Superior temporal gyrus (tissue), 1 donor: ENCODE measurements at regions not wholly inside any gene's neighbourhood (a gene's known extent, or its start where the extent isn't known, plus 50 kb on each side); places are given as distances from the start of the nearest gene placed in this dataset.

ENCODE experiments used
- DNase-seq: peaks from one replicate; pipeline ENCODE4 v3.0.0-alpha.2; 2016; ENCODE audit errors: extremely low spot score

DNA sequence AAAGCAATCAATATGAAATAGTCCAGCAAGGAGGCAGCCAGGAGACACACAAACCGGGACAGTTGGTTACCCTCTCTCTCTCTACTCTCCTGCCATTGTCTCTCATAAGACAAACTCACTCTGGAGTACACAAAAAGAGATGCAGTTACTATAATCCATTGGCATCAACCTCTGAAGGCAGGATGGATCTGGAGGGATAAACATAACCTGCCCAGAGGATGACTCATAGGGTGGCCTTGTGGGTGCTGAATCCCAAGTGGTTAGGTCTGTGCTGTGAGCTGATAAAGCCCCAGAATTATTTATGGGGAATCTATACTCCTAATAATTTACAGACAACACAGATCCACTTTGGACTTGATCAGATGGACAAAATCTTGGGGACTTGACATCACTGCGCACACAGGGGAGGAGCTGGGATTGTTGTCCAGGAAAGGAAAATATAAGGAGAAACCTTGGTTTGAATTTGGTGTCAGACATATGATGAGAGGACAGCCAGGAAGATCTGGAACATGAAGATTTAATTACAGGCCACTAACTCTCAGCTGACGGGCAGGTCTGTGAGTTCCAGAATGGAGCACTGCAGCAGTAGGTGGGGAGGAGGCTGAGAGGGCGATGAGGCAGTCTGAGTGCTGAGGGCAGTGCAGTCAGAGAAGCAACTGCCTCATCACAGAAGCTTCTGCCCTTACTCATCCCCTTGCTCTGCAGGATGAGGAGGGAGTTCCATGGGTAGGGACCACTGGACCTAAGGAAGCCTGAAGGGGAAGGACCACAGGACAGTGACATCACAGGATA lies 113.9 kb upstream of the PRSS58 start:
- DNase-seq = no peak

DNA sequence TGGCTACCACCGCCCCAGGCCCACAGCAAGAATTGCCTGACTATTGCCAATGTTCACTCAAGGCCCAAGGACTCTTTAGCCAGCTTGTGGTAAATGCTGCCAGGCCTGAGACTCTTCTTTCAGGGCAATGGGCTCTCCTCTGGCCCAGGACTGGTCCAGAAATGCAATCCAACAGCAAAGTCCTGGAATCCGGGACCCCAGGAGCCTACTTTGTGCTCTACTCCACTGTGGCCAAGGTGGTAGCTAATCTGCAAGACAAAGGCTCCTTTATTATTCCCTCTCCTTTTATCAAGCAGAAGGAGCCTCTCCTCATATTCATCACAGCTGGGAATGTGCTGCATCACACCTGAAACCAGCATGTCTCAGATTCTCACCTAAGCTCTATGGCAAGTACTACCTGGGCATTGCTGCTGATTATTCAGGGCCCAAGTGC lies 107.6 kb upstream of the PRSS58 start:
- no peak for DNase-seq

DNA sequence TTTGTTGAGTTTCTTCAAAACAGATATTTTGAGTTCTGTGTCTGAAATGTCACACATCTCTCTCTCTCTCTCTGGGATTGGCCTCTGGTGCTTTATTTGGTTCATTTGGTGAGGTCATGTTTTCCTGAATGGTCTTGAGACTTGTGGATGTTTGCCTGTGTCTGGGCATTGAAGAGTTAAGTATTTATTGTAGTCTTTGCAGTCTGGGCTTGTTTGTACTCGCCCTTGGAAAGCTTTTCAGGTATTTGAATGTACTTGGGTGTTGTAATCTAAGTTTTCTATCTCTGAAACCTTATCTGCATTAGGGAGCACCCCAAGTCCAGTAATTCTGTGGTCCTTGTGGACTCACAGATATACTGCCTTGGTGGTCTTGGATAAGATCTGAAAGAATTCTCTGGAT lies 106.7 kb upstream of the PRSS58 start:
- DNase-seq = no peak

DNA sequence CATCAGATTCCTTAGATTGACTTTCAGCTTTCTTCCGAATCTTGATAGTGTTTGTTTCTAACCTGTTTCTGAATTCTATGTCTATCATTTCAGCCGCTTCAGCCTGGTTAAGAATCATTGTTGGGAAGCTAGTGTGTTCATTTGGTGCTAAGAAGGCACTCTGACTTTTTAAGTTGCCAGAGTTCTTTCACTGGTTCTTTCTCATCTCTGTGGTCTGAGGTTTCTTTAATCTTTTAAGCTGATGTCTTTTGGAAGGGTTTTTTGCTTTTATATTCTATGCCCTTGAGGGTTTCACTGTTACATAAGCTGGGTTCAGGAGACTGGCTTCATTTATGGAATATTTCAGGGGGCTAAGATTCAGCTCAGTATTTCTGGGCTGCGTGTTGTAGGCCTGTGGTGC lies 104.5 kb upstream of the PRSS58 start:
- DNase-seq = no peak

DNA sequence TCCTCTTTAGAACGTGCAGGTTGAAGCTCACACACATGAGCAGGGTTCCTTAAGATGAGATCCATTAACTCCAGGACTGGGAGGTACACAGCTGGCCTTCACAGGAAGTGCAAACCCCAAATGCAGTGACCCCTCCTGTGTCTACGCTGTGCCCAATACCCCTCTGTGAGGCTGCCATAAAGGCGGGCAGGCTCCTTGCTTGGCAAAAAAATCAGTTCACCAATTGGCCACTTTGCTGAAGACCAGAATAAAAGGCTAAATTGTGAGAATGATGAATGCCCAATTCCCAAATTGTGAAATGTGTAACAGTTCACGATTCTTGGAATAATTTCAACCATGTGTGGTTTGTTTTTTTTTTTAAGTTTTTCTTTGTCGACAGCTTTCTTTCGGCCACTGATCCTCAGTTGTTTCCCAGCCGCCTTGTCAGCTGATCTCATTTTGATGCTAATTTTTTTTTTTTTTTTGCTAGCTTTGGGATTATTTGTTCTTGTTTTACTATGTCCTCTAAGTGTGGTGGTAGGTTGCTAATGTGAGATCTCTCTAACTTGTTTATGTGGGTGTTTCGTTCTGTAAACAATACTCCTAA lies 101.9 kb upstream of the PRSS58 start:
- DNase-seq = no peak

DNA sequence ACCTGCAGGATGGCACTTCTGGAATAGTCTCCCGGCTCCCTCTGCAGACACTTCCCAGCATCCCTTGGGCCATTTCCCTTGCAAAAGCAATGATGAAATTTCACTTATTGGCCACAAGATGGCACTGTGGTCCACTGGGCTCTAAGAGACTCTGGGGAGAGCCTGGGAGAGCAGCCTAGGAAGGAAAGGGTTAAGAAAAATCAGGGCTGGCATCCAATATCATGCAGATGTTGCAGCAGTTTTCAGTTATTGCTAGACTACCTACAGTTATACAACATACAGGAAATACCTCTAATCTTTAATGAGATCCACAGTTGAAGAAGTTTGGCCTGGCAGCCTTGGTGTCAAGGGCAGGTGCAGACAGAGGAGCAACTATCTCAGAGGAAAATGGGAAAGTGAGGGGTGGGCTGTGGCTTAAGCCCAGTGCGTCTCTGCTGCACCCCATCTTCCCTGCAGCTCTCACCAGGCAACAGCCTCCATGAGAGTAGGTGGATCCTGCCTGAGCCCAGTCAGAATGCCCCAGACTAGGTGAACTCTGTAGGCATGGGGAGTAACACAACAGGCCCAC lies 100.2 kb upstream of the PRSS58 start:
- peak; percentile 82 for DNase-seq

DNA sequence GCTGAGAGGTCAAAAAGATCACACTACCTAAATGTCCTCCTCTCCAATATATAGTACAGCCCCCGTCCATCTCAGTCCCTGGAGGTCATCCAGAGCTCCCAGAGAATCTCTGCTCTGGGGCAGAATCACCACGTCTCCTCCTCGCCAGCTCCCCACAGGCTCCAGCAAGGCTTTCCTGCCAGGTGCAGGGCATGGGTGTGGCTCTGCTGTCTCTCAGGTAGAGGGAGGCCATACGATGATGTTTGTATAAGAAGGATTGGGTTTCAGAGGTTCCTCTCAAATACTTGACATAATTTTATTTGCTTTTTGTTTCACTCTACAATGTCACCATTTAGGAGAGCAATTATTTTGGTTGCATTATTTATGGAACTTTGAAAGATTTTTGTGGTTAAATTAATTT lies 98.3 kb upstream of the PRSS58 start:
- DNase-seq = no peak

DNA sequence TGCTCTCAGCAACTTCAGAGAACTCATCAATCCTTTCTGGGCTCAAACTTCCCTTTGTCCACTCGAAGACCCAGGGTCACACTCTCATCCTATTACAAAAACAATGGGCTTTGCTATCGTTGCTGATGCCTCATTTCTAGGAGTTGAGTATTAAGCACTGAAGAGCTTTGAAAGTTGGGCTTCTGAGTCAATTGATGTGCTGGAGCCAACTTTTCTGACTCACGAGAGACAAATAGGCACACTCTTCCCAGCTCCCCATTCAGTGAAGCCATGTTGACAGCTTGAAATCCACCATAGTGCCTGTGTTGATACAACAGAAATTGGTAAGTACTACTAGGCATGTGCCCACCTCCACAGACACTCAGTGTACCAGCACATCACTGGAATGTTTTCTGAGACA lies 97.5 kb upstream of the PRSS58 start:
- no peak for DNase-seq

DNA sequence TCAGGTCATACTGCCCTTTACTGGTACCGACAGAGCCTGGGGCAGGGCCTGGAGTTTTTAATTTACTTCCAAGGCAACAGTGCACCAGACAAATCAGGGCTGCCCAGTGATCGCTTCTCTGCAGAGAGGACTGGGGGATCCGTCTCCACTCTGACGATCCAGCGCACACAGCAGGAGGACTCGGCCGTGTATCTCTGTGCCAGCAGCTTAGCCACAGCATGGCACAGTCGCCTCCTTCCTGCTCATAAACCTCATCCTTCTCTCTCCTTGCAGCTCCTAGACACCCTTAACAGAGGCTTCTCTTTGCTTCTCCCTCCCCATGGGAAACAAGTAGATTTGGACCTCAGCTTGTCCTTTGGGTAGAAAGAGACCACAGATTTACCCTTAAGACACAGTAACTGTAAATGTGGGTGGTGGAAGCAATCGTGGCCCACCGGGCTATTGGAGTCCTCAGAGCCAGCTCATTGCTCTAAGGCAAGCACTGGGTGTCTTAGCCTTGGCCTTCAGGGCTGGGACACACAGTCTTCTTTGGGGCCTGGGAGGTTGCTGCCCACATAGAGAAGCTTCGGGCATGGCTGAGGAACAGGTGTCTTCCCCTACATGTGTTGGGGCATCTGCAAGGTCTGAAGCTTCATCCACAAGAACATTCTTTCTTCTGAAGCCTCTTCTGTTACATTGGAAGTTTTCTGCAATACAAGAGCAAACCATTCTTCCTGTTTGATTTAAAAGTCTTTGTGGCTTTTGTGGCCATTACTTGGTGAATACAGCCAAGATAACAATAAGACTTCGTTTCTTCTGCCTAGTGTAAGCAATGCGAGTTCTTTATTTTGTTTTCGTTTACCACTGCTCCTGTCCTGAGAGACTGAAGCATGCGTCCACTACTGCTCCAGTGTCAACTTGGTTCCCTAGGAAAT lies 95.5 kb upstream of the PRSS58 start:
- DNase-seq = no peak

DNA sequence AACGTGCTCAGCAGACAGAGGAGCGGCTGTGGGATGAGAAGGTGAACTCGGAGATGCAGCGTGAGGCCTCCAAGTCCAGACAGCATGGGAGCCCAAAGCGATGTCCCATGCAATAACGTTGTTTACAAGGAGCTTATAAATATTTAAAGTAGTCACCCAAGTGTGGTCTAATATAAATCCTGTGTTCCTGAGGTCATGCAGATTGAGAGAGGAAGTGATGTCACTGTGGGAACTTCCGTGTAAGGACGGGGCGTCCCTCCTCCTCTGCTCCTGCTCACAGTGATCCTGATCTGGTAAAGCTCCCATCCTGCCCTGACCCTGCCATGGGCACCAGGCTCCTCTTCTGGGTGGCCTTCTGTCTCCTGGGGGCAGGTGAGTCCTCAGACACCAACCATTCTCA lies 94.7 kb upstream of the PRSS58 start:
- no peak for DNase-seq

DNA sequence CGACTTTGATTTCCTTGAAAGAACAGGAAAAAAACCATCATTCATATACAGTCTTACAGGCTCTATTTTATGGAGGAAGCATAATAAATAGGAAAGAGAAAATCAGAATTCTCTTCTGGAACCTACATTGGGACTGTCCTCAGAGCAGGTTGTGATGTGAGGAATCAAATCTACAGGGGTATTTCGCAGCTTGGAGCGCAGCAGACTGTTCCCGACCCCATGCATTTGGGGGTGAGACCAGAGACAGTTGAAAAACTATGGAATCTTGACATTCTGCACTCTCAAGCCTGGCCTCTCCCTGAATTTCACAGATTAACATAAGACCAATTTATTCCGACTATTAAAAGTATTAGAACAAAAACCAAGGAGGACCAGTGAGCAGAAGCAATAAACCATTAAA lies 93.3 kb upstream of the PRSS58 start:
- no peak for DNase-seq

DNA sequence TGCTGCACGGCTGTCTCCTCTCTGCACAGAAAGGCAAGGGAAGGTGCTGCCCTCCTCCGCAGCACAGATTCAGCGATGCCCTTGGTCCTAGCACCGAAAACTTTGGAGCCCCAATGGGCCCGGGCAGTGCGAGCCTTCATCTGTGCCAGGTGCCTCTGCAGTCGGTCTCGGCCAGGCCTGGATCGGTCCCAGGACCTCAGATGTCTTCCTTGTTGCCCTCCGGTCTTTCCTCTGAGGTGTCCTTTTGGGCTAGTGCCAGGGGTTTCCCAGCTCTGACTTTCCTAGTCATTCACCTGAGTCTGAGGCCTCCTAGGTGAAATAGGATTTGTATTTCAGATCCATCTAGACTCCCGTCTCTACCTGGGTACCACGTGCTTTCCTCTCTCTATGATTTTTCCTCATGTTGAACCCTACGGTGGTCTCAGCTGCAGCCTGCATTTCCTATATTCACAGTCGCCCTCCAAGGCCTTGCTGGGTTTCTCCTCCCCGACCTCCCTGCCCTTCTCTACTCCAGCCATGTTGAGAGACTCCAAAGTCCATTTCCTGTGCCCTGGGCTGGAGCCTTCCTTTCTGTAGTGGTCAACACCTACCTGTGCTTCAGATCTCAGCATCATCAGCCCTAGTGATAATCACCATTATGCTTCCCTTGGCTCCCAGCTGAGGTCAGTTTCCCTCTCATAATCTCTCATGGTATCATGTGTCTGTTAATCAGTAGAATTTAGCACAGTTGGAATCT lies 92.0 kb upstream of the PRSS58 start:
- DNase-seq = no peak

DNA sequence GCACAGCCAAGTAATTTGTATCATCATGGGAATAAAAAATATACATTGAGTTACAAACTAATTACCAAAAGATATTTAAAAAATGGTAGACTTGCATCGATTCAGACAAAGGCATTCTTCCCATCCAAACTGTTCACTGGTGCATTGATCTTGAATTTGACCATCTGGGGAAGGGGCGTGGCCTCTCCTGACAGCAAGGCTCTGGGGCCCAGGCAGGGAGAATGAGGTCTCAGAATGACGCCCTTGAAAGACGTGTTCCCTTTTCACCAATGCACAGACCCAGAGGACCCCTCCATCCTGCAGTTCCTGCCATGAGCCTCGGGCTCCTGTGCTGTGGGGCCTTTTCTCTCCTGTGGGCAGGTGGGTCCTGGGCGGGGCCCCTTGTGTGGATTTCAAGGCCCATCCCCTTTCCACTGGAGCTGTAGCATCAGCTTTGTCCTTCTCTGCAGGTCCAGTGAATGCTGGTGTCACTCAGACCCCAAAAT lies 91.1 kb upstream of the PRSS58 start:
- no peak for DNase-seq

DNA sequence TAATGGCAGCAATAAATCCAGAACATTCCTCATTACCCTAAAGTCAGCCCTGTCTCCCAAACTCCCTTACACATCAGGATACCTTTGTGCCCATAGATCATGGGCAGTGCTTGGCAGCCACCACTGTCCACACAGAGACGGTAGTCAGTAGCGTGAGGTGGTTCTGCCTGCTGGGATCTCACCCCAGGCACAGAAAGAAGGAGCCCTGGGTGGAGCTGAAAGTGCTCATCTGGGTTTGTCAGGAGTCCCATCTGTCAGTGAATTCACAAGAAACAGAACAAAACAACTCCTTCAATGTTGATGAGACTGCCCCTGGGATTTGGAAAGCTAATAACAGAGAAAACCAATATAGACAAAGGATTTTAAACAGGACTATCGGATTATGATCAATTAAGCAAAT lies 90.2 kb upstream of the PRSS58 start:
- DNase-seq = no peak

DNA sequence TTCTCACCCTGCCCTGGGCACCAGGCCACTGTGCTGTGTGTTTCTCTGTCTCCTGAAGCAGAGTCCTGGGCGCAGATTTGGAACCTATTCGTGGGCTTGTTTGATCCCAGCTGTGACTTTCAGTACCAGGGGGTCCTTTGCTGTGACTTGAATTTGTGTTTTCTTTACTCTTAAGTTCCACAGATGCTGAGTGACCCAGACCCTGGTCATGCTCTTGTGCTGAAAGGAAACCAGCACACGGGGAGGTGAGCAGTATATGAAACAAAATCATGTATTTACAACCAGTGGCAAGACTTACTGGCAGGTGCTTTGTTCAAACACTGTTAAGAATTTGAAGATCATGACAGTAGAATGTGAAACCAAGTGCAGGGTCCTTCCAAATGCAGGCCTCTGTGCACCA lies 89.2 kb upstream of the PRSS58 start:
- no peak for DNase-seq

DNA sequence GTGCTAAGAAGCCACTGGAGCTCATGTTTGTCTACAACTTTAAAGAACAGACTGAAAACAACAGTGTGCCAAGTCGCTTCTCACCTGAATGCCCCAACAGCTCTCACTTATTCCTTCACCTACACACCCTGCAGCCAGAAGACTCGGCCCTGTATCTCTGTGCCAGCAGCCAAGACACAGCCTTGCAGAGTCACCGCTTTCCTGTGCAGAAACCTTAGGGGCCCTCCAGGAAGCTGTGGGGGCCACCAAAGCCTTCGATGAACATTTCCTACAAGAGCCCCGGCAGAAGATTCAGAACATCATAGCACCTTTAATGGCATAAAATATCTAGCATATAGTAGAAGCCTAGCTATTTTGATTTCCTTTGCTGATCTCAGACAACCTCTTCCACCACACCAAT lies 88.0 kb upstream of the PRSS58 start:
- DNase-seq = peak; percentile 7

DNA sequence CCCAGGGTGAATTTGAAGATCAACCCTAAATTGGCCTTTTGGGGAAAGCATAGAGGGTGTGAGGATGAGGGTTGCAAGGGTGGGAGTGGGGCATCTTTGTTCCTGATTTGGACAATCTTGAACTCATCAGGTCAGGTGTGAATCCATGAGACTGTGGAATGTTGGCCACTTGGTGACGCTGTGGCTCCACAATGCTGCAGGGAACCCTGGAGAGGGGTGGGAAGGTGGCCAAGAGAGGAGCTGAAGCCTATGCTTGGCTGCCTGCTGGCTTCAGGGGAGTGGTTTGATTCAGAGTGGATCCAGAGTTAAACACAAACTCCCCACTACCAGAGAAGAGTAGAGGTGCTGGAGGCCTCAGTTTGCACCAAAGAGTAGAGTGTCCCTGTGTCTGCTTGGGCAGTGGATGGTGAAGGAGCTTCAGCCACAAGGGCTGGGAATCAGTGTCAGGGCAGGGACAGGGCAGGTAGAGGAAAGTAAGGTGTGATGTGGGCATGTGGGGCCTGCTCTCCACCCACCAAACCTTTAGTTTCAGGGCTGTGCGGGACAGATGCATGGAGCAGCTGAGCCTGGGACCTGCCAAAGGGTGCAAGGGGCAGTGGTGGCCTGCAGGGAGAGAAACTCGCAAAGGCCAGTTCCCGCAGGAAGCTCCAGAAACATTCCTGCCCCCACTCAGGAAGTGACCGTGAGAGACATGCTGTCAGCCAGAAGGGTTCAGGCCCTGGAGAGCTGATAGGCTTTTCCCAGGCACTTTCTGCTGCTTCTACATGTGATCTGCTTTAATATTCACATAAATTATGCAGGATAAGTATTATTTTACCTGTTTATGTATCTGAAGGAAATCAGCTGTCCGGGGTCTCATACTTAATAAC lies 81.0 kb upstream of the PRSS58 start:
- DNase-seq = peak; percentile 77

DNA sequence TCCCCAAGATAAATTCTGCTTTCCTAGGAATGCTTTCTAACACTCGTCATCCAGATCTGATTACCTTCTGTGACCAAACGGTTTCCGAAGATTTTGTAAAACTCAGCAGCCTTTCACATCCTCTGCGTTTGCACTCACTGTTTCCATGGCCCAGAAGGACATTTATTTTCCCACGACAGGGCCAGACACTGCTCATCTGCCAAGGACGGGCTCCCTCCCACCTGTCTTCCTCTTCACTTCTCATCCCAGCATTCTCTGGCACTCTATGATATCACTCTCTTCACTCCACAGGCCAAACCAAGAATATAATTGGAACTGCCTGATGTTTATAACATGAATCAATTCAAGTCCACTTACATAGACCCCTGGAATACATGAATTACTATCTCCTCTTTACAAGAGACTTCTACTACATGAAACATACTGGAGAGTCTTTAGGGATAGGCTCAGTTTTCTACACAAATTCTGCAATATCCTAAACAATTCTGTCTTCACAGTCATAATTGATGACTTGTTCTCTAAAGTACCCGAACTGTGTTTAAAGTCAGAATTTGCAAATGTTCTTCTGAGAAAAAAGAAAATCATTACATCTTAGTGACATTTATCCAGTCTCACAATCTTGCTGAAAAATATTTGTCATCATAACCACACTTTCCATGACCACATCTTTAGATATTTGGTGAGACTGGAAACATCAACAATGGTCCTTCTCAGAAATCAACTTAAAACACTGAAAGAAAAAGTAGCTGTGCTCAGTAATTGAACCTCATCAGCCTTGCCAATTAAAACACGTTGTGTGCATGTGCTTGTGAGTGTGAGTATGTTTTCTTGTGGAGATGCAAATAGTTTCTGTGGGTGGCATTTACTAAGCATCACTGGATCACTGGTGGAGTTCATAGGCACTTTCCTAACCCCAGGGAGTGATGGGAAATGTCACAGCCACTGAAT lies 79.5 kb upstream of the PRSS58 start:
- DNase-seq = no peak

DNA sequence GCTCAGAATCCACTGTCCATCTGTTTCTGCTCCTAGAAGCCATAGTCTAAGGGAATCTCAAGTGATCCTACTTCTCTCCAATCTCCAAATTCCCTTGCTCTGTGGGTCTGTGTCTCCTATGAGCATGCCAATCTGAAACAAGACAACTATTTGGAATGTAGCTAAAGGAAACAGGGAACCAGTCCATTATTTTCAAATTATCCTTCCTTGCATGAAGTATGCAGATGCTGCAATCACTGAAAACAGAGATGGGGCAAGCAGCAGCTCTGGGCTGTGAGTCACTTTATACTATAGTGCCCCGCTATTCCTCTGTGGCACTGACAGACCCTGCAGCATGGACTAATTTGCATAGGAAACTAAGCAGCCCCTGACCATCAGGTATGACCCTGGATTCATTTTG lies 76.9 kb upstream of the PRSS58 start:
- no peak for DNase-seq
